AG09309 (cell line): ENCODE measurements at regions not wholly inside any gene's neighbourhood (a gene's known extent, or its start where the extent isn't known, plus 50 kb on each side); places are given as distances from the start of the nearest gene placed in this dataset.

ENCODE experiments used
- DNase-seq: peaks from one replicate; pipeline ENCODE4 v3.0.0-alpha.2; 2010; ENCODE audit warnings: low read depth
- H3K4me3 ChIP-seq: 2 replicates; pipeline ENCODE4 v1.5.1; 2011; ENCODE audit warnings: mild to moderate bottlenecking, low read depth, low read length, moderate library complexity; ENCODE audit not compliant: control insufficient read depth
- TF ChIP-seq, protein P1 (sequence below): IDR thresholded peaks from 2 replicates; pipeline ENCODE4 v1.5.1; 2011; ENCODE audit warnings: mild to moderate bottlenecking, low read depth, low read length, inconsistent platforms; ENCODE audit not compliant: insufficient read depth, control insufficient read depth; ENCODE audit errors: missing control alignments

GRCh38 chr18:25423267-25423666 is 71.3 kb upstream of the ZNF521 start:
- DNase-seq, result no peak
- TF ChIP-seq, protein P1, sequence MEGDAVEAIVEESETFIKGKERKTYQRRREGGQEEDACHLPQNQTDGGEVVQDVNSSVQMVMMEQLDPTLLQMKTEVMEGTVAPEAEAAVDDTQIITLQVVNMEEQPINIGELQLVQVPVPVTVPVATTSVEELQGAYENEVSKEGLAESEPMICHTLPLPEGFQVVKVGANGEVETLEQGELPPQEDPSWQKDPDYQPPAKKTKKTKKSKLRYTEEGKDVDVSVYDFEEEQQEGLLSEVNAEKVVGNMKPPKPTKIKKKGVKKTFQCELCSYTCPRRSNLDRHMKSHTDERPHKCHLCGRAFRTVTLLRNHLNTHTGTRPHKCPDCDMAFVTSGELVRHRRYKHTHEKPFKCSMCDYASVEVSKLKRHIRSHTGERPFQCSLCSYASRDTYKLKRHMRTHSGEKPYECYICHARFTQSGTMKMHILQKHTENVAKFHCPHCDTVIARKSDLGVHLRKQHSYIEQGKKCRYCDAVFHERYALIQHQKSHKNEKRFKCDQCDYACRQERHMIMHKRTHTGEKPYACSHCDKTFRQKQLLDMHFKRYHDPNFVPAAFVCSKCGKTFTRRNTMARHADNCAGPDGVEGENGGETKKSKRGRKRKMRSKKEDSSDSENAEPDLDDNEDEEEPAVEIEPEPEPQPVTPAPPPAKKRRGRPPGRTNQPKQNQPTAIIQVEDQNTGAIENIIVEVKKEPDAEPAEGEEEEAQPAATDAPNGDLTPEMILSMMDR, result no peak
- no peak overlapping the region for H3K4me3 ChIP-seq

- DNase-seq, result no peak
- H3K4me3 ChIP-seq, result no peak overlapping the region
- TF ChIP-seq, protein P1, result no peak
Observed at GRCh38 chr18:25422230-25422629, 70.3 kb upstream of the ZNF521 start.

DNA sequence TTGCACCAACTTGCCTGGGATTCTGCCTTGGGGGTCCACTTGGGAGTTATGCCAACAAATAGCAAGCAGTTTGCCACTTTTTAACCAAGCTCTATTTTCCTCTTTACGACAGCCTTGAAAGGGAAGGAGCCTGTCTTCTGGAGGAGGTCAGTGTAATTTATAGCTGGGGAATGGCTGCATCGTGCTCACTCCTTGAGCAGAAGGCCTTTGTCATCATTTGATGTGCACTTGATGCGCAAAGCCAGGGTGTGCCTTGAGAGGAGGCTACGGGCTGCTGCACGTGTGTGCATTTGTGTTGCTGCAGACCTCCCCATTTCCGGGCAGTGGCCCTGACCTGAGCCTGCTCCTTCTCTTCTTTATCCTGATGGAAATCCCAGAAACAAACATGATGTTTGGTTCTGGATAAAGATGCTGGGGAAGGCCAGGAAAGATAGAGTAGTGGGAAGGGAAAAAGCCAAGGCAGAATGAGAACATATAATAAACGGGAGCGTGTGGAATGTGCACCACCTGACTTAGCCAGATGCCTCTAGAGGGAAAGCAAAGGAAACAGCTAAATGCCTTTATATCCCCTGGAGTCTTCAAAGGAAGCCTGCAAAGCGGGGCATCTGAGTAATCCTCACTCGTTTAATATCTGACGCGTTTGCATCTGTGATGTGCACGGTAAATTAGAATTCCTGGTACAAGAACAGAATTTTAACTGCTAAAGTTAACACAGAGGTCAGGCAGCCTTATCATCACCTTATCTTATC is 68.3 kb upstream of the ZNF521 start:
- DNase-seq, result no peak
- TF ChIP-seq, protein P1, result no peak
- no peak overlapping the region for H3K4me3 ChIP-seq

DNA sequence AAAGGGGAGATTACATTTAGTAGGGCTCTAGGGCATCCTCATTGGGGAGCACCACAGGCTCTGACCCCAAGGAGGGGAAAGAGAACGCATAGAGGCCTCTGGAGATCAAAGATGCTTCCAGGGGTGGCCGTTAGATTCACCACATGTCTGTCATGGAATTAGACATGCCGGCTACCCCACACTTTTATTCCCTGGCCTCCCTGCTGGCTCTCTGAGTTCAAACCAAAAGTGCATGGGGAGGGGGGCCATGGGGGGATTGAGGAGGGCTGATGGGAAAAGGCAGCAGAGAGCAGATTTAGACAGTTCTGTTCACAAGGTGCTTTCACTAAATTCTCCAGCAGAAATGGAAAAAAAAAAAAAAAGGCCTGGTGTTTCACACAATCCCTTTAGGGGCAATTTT is 64.4 kb upstream of the ZNF521 start:
- no peak overlapping the region for H3K4me3 ChIP-seq
- TF ChIP-seq, protein P1, result no peak
- DNase-seq, result no peak

DNA sequence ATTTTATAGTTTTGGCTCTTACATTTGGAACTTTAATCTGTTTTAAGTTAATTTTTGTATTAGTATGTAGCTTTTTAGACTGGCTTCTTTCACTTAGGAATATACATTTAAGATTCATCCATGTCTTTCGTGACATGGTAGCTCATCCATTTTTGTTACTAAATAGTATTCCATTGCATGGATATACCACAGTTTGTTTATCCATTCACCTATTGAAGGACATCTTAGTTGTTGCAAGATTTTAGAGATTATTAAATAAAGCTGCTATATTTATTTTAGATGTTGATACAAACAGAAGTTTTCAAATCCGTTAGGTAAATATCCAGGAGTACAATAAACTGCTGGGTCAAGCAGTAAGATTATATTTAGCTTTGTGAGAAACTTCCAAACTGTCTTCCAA is 58.0 kb upstream of the ZNF521 start:
- TF ChIP-seq, protein P1, result no peak
- no peak overlapping the region for H3K4me3 ChIP-seq
- DNase-seq, result no peak

DNA sequence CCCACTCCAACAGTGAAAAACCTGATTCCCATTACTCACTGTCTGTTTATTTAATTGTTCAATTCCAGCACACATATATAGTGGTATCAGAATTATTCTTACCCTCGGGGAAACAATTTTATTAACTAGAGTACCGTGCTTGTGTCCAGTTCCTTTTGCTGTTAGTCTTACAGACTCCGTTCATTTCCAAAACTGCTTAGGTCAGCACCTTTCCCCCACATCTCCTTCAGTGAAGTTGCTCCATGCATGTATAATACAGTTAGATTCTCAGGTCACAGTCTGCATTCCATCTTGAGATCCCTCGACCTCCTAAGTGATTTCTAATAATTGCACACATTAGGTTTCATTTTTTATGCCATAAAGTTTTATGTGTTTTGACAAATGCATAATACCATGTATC is 56.3 kb upstream of the ZNF521 start:
- no peak overlapping the region for H3K4me3 ChIP-seq
- DNase-seq, result no peak
- TF ChIP-seq, protein P1, result no peak
